ENCODE measurements at regions not wholly inside any gene's neighbourhood (a gene's known extent, or its start where the extent isn't known, plus 50 kb on each side); places are given as distances from the start of the nearest gene placed in this dataset.
"Not testable (repeated sequence)": the region's sequence is repeated elsewhere in the genome, so short reads cannot be mapped to it uniquely, and the experiment has no call there.

- no peak for DNase-seq (ENCODE audit: low spot score)
Measured at GRCh38 chr20:24836661-24837299, 112.3 kb upstream of the CST7 start.

DNA sequence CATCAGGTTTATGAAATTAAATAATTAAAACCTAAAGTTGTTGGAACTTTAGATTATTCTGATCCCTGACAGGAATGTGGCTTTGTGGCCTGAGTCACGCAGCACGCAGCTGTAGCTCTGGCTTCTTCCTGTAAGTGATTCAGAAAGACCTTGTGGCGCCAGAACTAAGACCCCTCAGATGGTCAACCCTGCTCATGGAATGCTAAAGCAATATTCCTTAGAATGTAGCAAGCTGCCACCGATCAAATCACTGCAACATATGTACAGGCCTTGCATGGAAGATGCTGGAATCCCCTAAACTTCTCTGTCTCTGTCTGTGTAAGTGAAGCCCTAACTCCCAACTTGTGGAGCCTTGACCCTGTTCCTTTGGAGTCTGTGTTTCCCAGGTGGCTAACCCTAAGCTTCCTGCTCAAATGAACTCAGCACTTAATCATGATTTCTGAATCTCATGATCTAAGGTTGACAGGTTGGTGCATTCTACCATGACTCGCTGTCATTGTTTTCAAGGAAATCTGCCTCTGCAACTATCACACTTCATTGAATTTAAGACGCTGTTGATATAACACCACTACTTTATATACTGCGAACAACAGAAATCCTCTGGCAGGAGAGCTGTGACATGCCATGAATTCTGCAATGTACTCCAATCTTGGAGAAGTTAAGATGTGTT, 111.2 kb upstream of the CST7 start:
- DNase-seq (ENCODE audit: low spot score): no peak

DNA sequence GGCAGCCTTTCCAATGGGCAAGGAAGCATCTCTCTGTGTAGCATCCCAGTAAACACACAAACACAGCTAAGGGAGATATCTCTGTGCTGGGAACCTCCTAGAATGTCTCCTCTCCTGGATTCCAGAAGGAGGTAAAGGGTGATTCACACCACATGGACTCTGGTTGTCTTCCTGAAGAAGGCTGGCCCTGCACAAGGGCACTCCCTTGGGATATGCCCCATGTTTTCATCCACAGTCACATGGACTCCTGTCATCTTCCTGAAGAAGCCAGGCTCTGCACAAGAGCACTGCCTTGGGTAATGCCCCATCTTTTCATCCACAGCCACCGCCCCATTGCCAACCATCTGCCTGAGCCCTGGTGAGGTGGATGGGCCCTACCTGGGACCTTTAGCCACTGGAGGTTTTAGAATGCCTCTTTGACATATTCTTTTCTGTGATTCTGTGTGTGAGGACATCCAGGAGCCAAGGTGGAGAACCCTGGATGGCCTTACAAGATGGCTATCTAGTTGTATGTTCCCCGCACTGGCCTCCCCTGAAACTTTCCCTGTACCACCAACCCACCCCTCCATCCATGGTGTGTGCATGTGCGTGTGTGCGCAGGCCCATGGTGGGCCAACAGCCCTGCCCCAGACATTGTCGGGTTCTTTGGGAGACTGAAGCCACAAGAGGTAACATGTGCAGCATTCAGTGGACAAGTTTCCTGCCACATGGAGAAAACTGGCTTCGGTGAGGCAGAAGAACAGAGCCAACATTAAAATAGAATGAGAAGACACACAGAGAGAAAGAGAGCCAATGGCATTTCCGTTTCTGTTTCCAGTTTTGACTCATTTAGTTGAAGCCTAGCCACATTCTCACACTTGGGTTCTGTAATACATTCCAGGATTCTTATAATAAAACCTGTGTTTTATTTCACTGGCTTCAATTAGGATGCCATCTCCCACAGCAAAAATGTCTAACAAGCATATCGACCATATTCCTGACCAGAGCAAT, 110.2 kb upstream of the CST7 start:
- no peak for DNase-seq (ENCODE audit: low spot score)

DNA sequence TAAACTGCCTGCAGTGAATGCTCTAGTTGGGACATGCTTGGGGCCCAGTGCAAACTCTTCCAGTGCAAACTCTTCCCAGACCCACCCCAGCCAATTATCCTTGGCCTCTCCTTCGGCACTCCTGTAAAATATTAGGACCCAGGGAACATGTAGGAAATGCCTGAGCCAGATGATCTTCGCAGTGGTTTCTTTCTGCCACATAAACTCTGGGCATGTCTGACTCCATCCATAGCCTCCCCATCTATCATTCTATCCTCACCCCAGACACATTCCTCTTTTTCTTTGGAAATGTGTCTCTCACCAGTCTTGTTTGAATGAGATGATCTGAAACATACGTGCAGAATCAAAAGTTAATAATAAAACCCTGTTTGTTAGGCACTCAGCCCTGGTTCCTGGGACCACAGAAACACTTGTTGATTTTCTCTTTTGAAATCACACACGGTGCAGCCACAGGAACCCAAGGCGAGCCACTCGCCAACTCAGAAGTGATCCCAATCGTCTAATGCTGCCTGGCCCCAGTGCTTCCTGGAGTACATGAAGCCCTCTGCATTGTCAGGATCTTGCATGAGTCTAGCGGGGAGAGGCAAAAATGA, 108.9 kb upstream of the CST7 start:
- DNase-seq (ENCODE audit: low spot score): no peak

DNA sequence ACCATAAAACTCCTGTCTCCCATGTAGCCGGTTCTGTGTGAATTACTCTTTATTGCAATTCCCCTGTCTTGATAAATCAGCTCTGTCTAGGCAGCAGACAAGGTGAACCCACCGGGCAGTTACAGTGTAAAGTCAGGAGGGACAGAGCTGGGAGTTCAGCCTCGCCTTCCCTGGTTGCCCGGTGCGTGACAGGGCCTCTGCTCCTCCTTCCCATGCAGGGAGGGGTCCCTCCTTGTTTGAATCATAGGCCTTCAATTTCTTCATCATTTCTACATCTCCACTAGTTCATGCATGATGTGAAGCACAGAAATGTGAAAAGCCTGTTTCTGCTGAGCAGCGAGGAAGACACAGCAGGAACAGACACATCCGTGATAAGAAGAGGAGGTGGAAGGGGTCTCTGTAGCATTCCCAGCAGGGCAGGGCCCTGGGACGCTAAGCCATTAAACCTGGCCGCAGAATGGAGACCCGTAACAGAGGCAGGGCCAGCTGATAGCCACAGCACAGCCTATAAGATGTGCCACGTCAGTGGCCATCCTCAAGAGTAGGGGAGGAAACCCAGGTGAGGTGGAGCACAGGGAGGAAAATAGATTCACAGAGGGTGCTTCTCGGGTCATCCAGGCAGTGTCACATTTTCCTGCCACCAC, 106.7 kb upstream of the CST7 start:
- DNase-seq (ENCODE audit: low spot score): no peak

DNA sequence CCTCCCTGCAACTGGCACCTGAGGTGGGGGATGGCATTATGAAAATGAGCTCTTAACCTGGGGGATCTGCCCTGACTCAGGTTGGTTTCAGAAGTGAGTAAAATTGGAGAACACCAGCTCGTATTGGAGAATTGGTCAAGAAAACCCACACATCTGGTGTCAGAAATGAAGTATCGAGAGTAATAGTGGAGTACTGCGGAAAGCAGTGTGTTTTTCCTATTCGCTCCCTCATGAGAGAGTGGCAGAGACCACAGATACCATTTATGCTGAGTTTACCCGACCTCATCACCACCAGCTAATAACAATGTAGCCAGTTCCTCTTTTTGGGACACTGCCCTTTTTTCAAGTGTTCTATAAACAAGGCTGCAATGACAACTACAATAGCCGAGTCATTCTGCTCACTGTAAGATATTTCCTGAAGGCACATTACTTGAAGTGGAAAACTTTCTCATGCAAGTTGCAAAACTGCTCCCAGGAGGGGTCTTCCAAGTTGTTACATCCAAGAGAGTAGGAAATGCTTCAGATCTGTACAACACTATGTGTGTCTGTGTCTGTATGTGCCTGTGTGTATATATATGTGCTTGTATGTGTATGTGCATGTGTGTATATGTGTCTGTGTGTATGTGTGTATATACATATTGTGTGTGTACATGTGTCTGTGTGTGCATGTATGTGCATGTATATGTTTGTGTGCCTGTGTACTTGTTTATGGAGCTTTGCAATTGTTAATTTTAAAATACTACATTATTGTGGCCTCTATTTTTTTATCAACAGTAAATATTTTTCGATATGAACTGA, 106.0 kb upstream of the CST7 start:
- no peak for DNase-seq (ENCODE audit: low spot score)

DNA sequence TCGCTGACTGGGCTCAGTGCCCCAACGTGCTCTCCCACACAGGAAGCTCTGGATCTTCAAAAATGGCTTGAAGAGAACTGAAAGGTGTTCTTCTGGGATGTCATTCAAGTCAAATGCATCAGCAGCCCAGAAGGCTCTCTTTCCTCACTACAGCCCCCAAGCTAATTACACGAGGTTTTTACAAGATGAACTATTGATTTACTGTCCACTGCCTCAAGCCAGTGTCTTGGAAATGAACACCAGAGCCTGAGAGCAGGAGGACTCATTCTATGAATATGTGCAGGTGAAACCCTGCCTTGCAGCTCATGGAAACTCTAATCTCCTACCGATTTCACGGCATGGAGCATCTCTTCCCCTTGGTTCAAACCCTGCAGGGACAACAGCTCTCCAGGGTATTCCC, 98.9 kb upstream of the CST7 start:
- DNase-seq (ENCODE audit: low spot score): no peak

DNA sequence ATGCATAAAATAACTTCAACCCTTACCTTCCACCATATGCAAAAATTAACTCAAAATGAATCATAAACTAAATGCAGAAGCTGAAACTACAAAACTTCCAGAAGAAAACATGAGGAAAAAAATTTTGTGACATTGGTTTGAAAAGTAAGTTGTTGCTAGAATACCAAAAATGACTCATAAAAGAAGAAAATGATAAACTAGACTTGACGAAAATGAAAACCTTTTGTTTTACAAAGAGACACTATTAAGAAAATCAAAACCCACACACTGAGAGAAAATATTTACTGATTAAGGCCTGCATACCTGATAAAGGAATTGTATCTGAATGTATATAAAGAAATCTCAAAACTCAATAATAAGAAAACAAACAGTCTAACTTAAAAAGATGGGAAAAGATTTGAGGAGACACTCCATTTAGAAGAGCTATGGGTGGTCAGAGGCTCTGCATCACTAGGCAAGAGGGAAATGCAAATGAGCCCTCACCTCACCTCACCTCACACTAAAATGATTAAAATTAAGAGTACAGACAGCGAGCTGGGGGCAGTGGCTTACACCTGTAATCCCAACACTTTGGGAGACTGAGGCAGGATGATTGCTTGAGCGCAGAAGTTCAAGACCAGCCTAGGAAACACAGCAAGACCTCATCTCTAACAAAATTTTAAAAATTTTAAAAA, 97.6 kb upstream of the CST7 start:
- no peak for DNase-seq (ENCODE audit: low spot score)

DNA sequence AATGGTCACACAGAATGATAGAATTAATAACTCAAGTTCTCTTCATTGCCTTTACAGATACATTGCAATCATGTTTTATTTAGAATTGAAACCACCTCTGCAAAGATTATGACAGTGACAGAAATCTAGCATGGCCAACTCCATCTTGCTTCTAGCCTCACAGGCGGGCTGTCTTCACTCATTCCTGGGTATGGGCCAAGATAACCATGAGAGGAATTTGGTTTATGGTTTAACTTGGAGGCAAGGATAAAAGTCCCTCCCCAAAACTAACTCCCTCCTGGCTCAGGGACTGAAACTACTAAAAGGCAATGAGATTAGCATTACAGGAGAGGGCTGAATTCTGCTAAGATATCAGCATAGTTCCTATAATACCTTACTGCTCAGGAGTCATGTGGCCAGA, 95.2 kb upstream of the CST7 start:
- no peak for DNase-seq (ENCODE audit: low spot score)

- no peak for DNase-seq (ENCODE audit: low spot score)
Measured at GRCh38 chr20:24855848-24856247, 93.2 kb upstream of the CST7 start.

- DNase-seq (ENCODE audit: low spot score): not testable (repeated sequence)
Measured at GRCh38 chr20:24858500-24858899, 90.6 kb upstream of the CST7 start.

GRCh38 chr20:24859539-24859938, 89.5 kb upstream of the CST7 start:
- no peak for DNase-seq (ENCODE audit: low spot score)

DNA sequence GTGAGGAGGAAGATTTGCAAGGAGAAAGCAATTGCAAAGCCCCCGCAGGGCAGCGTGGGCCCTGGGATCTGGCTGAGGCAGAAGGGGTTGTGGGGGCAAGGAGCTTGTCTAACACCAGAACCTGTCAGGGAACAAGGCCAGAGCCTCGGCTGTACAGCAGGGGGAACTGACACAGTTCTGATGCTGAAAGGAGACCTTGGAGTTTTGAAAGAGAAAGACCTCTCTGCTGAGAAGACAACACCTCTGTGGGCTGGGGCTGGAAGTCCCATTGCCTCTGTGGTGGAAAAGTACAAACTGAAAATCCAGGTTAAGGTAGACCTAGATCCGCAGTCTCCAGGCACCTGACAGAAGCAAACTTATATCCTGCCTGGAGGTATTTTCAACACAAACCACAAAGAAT, 86.9 kb upstream of the CST7 start:
- DNase-seq (ENCODE audit: low spot score): no peak

DNA sequence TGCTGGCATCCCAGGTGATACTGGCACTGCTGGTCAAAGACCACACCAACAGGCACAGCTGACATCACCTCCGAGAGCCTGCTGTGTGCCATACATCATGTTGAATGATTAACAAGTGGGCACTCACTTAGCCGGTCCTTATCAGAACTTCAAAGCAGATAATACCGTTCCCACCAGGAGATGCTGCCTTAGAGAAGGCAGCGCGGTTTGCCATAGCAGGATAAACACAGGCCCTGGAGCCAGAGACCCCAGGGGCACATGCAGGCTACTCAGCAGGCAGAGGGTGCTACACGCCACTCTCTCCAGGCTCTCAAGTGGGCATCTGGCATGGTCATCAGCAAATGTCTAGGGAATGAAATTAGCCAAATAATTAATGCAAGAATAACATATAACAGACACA, 86.5 kb upstream of the CST7 start:
- DNase-seq (ENCODE audit: low spot score): no peak

DNA sequence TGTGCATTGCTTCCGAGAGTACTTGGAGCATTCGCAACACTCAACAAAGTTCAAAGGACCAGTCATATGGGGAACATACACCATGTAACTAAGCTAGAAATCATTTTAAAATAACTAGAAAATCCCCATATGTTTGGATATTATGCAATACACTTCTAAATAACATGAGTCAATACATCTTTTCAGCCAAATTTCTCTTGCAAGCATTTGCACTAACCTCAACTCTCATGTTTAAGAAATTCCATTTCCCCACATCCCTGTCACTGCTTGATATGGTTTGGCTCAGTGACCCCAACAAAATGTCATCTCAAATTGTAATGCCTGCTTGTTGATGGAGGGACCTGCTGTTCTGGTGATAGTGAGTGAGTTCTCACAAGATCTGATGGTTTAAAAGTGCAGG, 85.7 kb upstream of the CST7 start:
- DNase-seq (ENCODE audit: low spot score): no peak

DNA sequence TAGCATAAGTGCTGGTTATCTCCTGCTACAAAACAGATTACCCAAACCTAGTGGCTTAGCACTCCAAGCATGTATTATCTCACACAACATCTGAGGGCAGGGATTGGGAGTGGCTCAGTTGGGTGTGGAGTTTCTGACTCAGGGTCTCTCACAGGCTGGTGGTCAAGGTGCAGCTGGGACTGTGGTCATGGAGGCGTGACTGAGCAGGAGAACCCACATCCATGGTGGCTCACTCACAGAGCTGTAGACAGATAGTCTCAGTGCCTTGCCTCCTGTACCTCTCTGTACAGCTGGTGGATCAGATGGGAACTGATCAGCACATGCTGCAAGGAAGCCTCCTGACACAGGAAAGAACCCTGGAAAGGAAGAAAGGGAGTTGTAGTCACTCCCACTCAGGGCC, 83.1 kb upstream of the CST7 start:
- no peak for DNase-seq (ENCODE audit: low spot score)

- DNase-seq (ENCODE audit: low spot score): no peak
Measured at GRCh38 chr20:24866742-24867141, 82.3 kb upstream of the CST7 start.

GRCh38 chr20:24867556-24867955, 81.5 kb upstream of the CST7 start:
- DNase-seq (ENCODE audit: low spot score): no peak

GRCh38 chr20:24868396-24868927, 80.6 kb upstream of the CST7 start:
- no peak for DNase-seq (ENCODE audit: low spot score)

DNA sequence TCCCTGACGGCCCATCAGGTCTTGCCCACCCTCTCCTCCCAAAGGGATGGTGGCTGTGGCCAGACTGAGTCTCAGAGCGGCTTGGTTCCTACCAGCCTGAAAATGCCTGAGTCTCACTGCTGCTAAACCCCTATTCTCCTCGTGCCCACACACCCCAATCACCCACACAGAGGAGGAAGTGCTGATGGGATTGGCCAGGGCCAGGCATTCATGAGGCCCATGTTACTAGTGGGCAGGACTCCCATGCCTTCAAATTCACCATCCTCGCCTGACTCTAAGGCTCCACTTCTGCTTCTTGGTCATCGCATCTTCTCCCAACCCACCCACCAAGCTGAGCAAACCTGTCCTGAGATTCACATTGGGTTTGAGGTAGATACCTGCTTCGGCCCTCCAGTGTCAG, 80.1 kb upstream of the CST7 start:
- DNase-seq (ENCODE audit: low spot score): no peak

Measured in left forelimb (tissue), 1 donor.